ENCODE measurements at regions not wholly inside any gene's neighbourhood (a gene's known extent, or its start where the extent isn't known, plus 50 kb on each side); places are given as distances from the start of the nearest gene placed in this dataset.

DNA sequence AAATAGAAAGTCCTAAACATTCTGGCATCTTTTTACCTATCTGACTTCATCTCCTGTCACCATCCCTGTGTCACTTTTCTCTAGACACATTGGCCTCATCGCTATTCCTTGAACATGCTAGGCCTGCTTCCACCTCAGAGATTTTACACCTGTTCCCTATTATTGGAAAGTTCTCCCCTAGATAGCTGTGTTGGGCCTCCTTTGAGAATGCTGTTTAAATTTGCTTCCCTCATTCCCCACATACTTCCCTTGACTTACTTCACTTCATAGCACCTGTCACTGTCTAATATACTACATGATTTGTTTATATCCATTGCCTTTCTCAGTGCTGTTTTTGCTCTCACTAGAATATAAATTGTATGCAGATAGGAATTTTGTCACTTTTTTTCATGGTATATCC is 317.0 kb upstream of the GCFC2 start:
- TF ChIP-seq ARNTL (CRISPR knock-in tag; IDR thresholded peaks at IDR 0.05; ENCODE audit: borderline replicate concordance, low read depth) (no peak), PPARA (CRISPR knock-in tag; IDR thresholded peaks at IDR 0.05; ENCODE audit: borderline replicate concordance) (no peak), ZFP3 (CRISPR knock-in tag; IDR thresholded peaks at IDR 0.05) (no peak), SNAI2 (CRISPR knock-in tag; IDR thresholded peaks at IDR 0.05) (no peak), GLIS3 (CRISPR knock-in tag; IDR thresholded peaks at IDR 0.05) (no peak), ZNF8 (CRISPR knock-in tag; IDR thresholded peaks at IDR 0.05) (no peak), ZC3H10 (CRISPR knock-in tag; IDR thresholded peaks at IDR 0.05) (no peak), OSR1 (CRISPR knock-in tag; IDR thresholded peaks at IDR 0.05) (no peak), ISL1 (CRISPR knock-in tag; IDR thresholded peaks at IDR 0.05) (no peak), ZFP30 (CRISPR knock-in tag; IDR thresholded peaks at IDR 0.05) (no peak)
- TF ChIP-seq, protein P1, sequence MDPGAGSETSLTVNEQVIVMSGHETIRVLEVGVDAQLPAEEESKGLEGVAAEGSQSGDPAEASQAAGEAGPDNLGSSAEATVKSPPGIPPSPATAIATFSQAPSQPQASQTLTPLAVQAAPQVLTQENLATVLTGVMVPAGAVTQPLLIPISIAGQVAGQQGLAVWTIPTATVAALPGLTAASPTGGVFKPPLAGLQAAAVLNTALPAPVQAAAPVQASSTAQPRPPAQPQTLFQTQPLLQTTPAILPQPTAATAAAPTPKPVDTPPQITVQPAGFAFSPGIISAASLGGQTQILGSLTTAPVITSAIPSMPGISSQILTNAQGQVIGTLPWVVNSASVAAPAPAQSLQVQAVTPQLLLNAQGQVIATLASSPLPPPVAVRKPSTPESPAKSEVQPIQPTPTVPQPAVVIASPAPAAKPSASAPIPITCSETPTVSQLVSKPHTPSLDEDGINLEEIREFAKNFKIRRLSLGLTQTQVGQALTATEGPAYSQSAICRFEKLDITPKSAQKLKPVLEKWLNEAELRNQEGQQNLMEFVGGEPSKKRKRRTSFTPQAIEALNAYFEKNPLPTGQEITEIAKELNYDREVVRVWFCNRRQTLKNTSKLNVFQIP (CRISPR knock-in tag; IDR thresholded peaks at IDR 0.05; ENCODE audit: borderline replicate concordance, low read depth): no peak
- TF ChIP-seq, protein P2, sequence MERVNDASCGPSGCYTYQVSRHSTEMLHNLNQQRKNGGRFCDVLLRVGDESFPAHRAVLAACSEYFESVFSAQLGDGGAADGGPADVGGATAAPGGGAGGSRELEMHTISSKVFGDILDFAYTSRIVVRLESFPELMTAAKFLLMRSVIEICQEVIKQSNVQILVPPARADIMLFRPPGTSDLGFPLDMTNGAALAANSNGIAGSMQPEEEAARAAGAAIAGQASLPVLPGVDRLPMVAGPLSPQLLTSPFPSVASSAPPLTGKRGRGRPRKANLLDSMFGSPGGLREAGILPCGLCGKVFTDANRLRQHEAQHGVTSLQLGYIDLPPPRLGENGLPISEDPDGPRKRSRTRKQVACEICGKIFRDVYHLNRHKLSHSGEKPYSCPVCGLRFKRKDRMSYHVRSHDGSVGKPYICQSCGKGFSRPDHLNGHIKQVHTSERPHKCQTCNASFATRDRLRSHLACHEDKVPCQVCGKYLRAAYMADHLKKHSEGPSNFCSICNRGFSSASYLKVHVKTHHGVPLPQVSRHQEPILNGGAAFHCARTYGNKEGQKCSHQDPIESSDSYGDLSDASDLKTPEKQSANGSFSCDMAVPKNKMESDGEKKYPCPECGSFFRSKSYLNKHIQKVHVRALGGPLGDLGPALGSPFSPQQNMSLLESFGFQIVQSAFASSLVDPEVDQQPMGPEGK (CRISPR knock-in tag; IDR thresholded peaks at IDR 0.05; ENCODE audit: borderline replicate concordance): no peak

All from SK-N-SH treated with all-trans-retinoic acid at 6 μM for 48 hours (cell line).